Natural killer cell (primary cell): ENCODE measurements at regions not wholly inside any gene's neighbourhood (a gene's known extent, or its start where the extent isn't known, plus 50 kb on each side); places are given as distances from the start of the nearest gene placed in this dataset.

Experiments
- ATAC-seq, 3 donors: fragments of 150-1000 bp in 2 of 3; fragments of 200-7000 bp in 1 of 3; cut with Tn5 transposase; 1 replicate in 1 of 3; 2 replicates in 2 of 3; pipeline ENCODE4 v1.10.0; 2021; ENCODE audit warnings: mild to moderate bottlenecking in 2 of 3, moderate library complexity in 2 of 3
- DNase-seq, 2 donors: peaks; one replicate each; pipeline versions ENCODE4 v3.0.0 to v3.0.0-alpha.2; 2013 to 2021; ENCODE audit warnings: mixed read lengths in 1 of 2
- H3K27ac ChIP-seq: one replicate; pipeline ENCODE4 v1.5.1; 2013; ENCODE audit warnings: mild to moderate bottlenecking, low read length
- H3K27me3 ChIP-seq: one replicate; pipeline ENCODE4 v1.6.1; 2013; ENCODE audit warnings: low read length; ENCODE audit not compliant: control insufficient read depth, insufficient read depth
- H3K36me3 ChIP-seq: one replicate; pipeline ENCODE4 v1.6.1; 2013; ENCODE audit warnings: low read length; ENCODE audit not compliant: control insufficient read depth, insufficient read depth
- H3K4me1 ChIP-seq: one replicate; pipeline ENCODE4 v1.6.1; 2013; ENCODE audit warnings: low read length; ENCODE audit not compliant: control insufficient read depth, insufficient read depth
- H3K4me3 ChIP-seq: one replicate; pipeline ENCODE4 v1.5.1; 2013; ENCODE audit warnings: low read length
- H3K9me3 ChIP-seq: one replicate; pipeline ENCODE4 v1.6.1; 2013; ENCODE audit warnings: low read length; ENCODE audit not compliant: control insufficient read depth, insufficient read depth
- H3K27ac Mint-ChIP-seq, 2 donors: one replicate each; pipeline ENCODE4 v1.8.0; 2022; ENCODE audit warnings: mild to moderate bottlenecking in 2 of 2, mixed read lengths in 2 of 2, moderate library complexity in 1 of 2
- H3K27me3 Mint-ChIP-seq, 2 donors: one replicate each; pipeline ENCODE4 v1.8.0; 2022; ENCODE audit warnings: low read depth in 2 of 2, mixed read lengths in 2 of 2
- H3K36me3 Mint-ChIP-seq: one replicate; pipeline ENCODE4 v1.8.0; 2022; ENCODE audit warnings: mixed read lengths
- H3K4me1 Mint-ChIP-seq, 2 donors: one replicate each; pipeline ENCODE4 v1.8.0; 2022; ENCODE audit warnings: mixed read lengths in 2 of 2
- H3K4me3 Mint-ChIP-seq: one replicate; pipeline ENCODE4 v1.8.0; 2022; ENCODE audit warnings: mild to moderate bottlenecking, moderate library complexity, mixed read lengths
- H3K9me3 Mint-ChIP-seq, 2 donors: one replicate each; pipeline ENCODE4 v1.8.0; 2022; ENCODE audit warnings: mixed read lengths in 2 of 2
- CTCF ChIP-seq: fragments of 200-600 bp; IDR thresholded peaks from one replicate; pipeline ENCODE4 v1.8.0; 2022; ENCODE audit warnings: antibody characterized with exemption
- WGBS: methylation state at CpG from one replicate; pipeline ENCODE4 v1.1.7; 2013; ENCODE audit warnings: missing lambda C conversion rate; ENCODE audit not compliant: insufficient coverage; 5-methylcytosine and 5-hydroxymethylcytosine counted together
- intact Hi-C: fragments of 100-400 bp; cut with micrococcal nuclease; formaldehyde crosslinking; loops from one replicate; pipeline ENCODE4 v1.14.2; 2022

GRCh38 chr22:44584256-44584902 lies 86.3 kb upstream of the RTL6 start:
- Mint-ChIP-seq H3K27ac (no peak overlapping the region), H3K4me3 (no peak overlapping the region), H3K27me3 (peaks cover 36 to 53% of the 10 kb centered on the region in 2 donors), H3K36me3 (no peaks in the 10 kb centered on the region), H3K9me3 (no peaks in the 10 kb centered on the region), H3K4me1 (peaks cover 5 to 6% of the 10 kb centered on the region in 2 donors)
- no peaks in the 10 kb centered on the region for H3K9me3 ChIP-seq
- H3K27ac ChIP-seq, result no peak overlapping the region
- H3K27me3 ChIP-seq, result no peaks in the 10 kb centered on the region
- ATAC-seq (no peak), DNase-seq (no peak)
- H3K4me3 ChIP-seq, result no peak overlapping the region
- no peak for TF ChIP-seq CTCF
- peaks cover 5% of the 10 kb centered on the region for H3K4me1 ChIP-seq
- intact Hi-C loops, result no loop called here
- WGBS, result 91% methylated on average over 7 of the region's 7 CpGs
- H3K36me3 ChIP-seq, result no peaks in the 10 kb centered on the region

GRCh38 chr22:44583854-44584253 lies 85.8 kb upstream of the RTL6 start:
- intact Hi-C loops, result no loop called here
- TF ChIP-seq CTCF, result no peak
- no peaks in the 10 kb centered on the region for H3K9me3 Mint-ChIP-seq
- Histone ChIP-seq H3K4me1 (peaks cover 5% of the 10 kb centered on the region), H3K27me3 (no peaks in the 10 kb centered on the region), H3K9me3 (no peaks in the 10 kb centered on the region), H3K4me3 (no peak overlapping the region), H3K36me3 (no peaks in the 10 kb centered on the region), H3K27ac (no peak overlapping the region)
- 65% methylated on average over 12 of the region's 12 CpGs for WGBS
- H3K4me3 Mint-ChIP-seq, result no peak overlapping the region
- H3K27ac Mint-ChIP-seq, result no peak overlapping the region
- ATAC-seq (no peak), DNase-seq (no peak)
- no peaks in the 10 kb centered on the region for H3K36me3 Mint-ChIP-seq
- H3K4me1 Mint-ChIP-seq, result peaks cover 5 to 6% of the 10 kb centered on the region in 2 donors
- H3K27me3 Mint-ChIP-seq, result peaks cover 40 to 55% of the 10 kb centered on the region in 2 donors

- no peak overlapping the region for H3K27ac Mint-ChIP-seq
- TF ChIP-seq CTCF, result no peak
- Histone ChIP-seq H3K36me3 (no peaks in the 10 kb centered on the region), H3K27ac (no peak overlapping the region), H3K27me3 (no peaks in the 10 kb centered on the region), H3K9me3 (no peaks in the 10 kb centered on the region), H3K4me1 (peaks cover 5% of the 10 kb centered on the region), H3K4me3 (no peak overlapping the region)
- DNase-seq (peak in 1 of 2 donors; percentile 4), ATAC-seq (no peak)
- intact Hi-C loops, result no loop called here
- WGBS, result 76% methylated on average over 15 of the region's 15 CpGs
- H3K27me3 Mint-ChIP-seq, result peaks cover 41 to 59% of the 10 kb centered on the region in 2 donors
- H3K36me3 Mint-ChIP-seq, result no peaks in the 10 kb centered on the region
- no peak overlapping the region for H3K4me3 Mint-ChIP-seq
- no peaks in the 10 kb centered on the region for H3K9me3 Mint-ChIP-seq
- H3K4me1 Mint-ChIP-seq, result peaks cover 5 to 6% of the 10 kb centered on the region in 2 donors
Observed at GRCh38 chr22:44583061-44583760, 85.2 kb upstream of the RTL6 start.
